H1 (cell line): ENCODE measurements at regions not wholly inside any gene's neighbourhood (a gene's known extent, or its start where the extent isn't known, plus 50 kb on each side); places are given as distances from the start of the nearest gene placed in this dataset.

Source experiments
- CTCF ChIA-PET: fragments of 300-600 bp; sonication (Branson Sonifier 250); formaldehyde crosslinking; loops from one replicate; lab custom pipeline; 2021; ENCODE audit not compliant: partially characterized antibody; lab: Charles Lee
- POLR2A ChIA-PET: fragments of 300-600 bp; sonication (Branson Sonifier 250); formaldehyde crosslinking; loops from one replicate; lab custom pipeline; 2021; ENCODE audit warnings: inconsistent platforms; ENCODE audit not compliant: partially characterized antibody; lab: Charles Lee
- DNase-seq, 2 experiments: peaks; one replicate each; pipeline versions ENCODE4 v3.0.0 to v3.0.0-alpha.2; 2010 to 2022; ENCODE audit warnings: low spot score in 2 of 2, low read depth in 1 of 2, mixed read lengths in 1 of 2
- FAIRE-seq: peaks from 2 replicates; lab custom pipeline; 2011; peaks lifted over from hg19 to GRCh38; lab: Jason Lieb, UNC
- H2AFZ ChIP-seq: 2 replicates; pipeline ENCODE4 v1.8.1; 2012; ENCODE audit warnings: low read length, inconsistent platforms
- H2AK5ac ChIP-seq: 2 replicates; pipeline ENCODE4 v1.6.1; 2013; ENCODE audit warnings: low read depth, low read length
- H2BK120ac ChIP-seq: replicated peaks from 2 replicates; pipeline ENCODE3; 2013; ENCODE audit warnings: low read depth, low read length, inconsistent platforms
- H2BK12ac ChIP-seq: 2 replicates; pipeline ENCODE4 v1.6.1; 2013; ENCODE audit warnings: low read depth, low read length
- H2BK15ac ChIP-seq: 2 replicates; pipeline ENCODE4 v1.6.1; 2013; ENCODE audit warnings: low read length
- H2BK20ac ChIP-seq: 2 replicates; pipeline ENCODE4 v1.6.1; 2013; ENCODE audit warnings: low read length
- H2BK5ac ChIP-seq: 2 replicates; pipeline ENCODE4 v1.6.1; 2013; ENCODE audit warnings: low read depth, low read length
- H3K14ac ChIP-seq: 2 replicates; pipeline ENCODE4 v1.6.1; 2013; ENCODE audit warnings: inconsistent platforms; ENCODE audit not compliant: insufficient read length
- H3K18ac ChIP-seq: 2 replicates; pipeline ENCODE4 v1.6.1; 2013; ENCODE audit warnings: low read length; ENCODE audit errors: extremely low read depth
- H3K23ac ChIP-seq: 2 replicates; pipeline ENCODE4 v1.6.1; 2013; ENCODE audit warnings: inconsistent platforms; ENCODE audit not compliant: insufficient read length
- H3K23me2 ChIP-seq: 2 replicates; pipeline ENCODE4 v1.6.1; 2013; ENCODE audit warnings: low read depth, low read length
- H3K27ac ChIP-seq: 2 replicates; pipeline ENCODE4 v1.6.1; 2011; ENCODE audit warnings: low read depth, low read length, inconsistent platforms
- H3K27me3 ChIP-seq, 4 experiments: replicated peaks in 1 of 4; 1 replicate in 1 of 4; 2 replicates in 3 of 4; pipeline versions ENCODE4 v1.6.1 to v1.8.1; 2011 to 2013; ENCODE audit warnings: low read length in 3 of 4, mild to moderate bottlenecking in 3 of 4, inconsistent platforms in 2 of 4, mixed read lengths in 2 of 4, moderate library complexity in 1 of 4; ENCODE audit not compliant: control insufficient read depth in 3 of 4, insufficient read depth in 3 of 4; ENCODE audit errors: extremely low read depth in 1 of 4
- H3K36me3 ChIP-seq, 4 experiments: 2 replicates each; pipeline versions ENCODE4 v1.6.1 to v1.8.1; 2011 to 2013; ENCODE audit warnings: mild to moderate bottlenecking in 4 of 4, low read length in 3 of 4, moderate library complexity in 2 of 4, control low read depth in 1 of 4, inconsistent platforms in 1 of 4; ENCODE audit not compliant: insufficient read depth in 4 of 4, control insufficient read depth in 2 of 4
- H3K4ac ChIP-seq: replicated peaks from 2 replicates; pipeline ENCODE3; 2013; ENCODE audit warnings: low read length, low read depth, mixed read lengths, inconsistent platforms; ENCODE audit not compliant: insufficient read length
- H3K4me1 ChIP-seq, 4 experiments: replicated peaks in 1 of 4; 1 replicate in 1 of 4; 2 replicates in 3 of 4; pipeline versions ENCODE4 v1.6.1 to v1.8.1; 2011 to 2013; ENCODE audit warnings: low read length in 3 of 4, inconsistent platforms in 2 of 4, mixed read lengths in 1 of 4; ENCODE audit not compliant: insufficient read depth in 4 of 4, control insufficient read depth in 3 of 4
- H3K4me2 ChIP-seq, 2 experiments: 2 replicates each; pipeline versions ENCODE4 v1.6.1 to v1.8.1; 2011 to 2013; ENCODE audit warnings: low read depth in 2 of 2, low read length in 2 of 2, control low read depth in 1 of 2, inconsistent platforms in 1 of 2, mild to moderate bottlenecking in 1 of 2; ENCODE audit not compliant: insufficient read depth in 1 of 2
- H3K4me3 ChIP-seq, 4 experiments: fragments of 200-600, 300-600 bp in 1 of 4; sonication (generic), shearing (Covaris generic), sonication (Bioruptor Twin) in 1 of 4; 2 replicates each; pipeline versions ENCODE4 v1.5.1 to v1.8.1; 2011 to 2016; ENCODE audit warnings: low read length in 4 of 4, low read depth in 3 of 4, control low read depth in 2 of 4, inconsistent platforms in 2 of 4, mild to moderate bottlenecking in 2 of 4, mixed read lengths in 1 of 4, moderate library complexity in 1 of 4; ENCODE audit not compliant: insufficient read depth in 2 of 4; ENCODE audit errors: extremely low read depth in 1 of 4
- H3K56ac ChIP-seq: replicated peaks from 2 replicates; pipeline ENCODE3; 2013; ENCODE audit warnings: low read depth, mild to moderate bottlenecking, mixed read lengths, low read length, inconsistent platforms; ENCODE audit not compliant: insufficient read length
- H3K79me1 ChIP-seq: 2 replicates; pipeline ENCODE4 v1.6.1; 2013; ENCODE audit warnings: low read depth, low read length, control low read depth
- H3K79me2 ChIP-seq, 2 experiments: 2 replicates each; pipeline versions ENCODE4 v1.6.1 to v1.8.1; 2012 to 2013; ENCODE audit warnings: low read length in 2 of 2, mild to moderate bottlenecking in 2 of 2, inconsistent platforms in 1 of 2; ENCODE audit not compliant: insufficient read depth in 2 of 2, control insufficient read depth in 1 of 2
- H3K9ac ChIP-seq, 4 experiments: replicated peaks in 1 of 4; 1 replicate in 1 of 4; 2 replicates in 3 of 4; pipeline versions ENCODE4 v1.6.1 to v1.8.1; 2011 to 2013; ENCODE audit warnings: low read depth in 3 of 4, low read length in 3 of 4, control low read depth in 2 of 4, mild to moderate bottlenecking in 2 of 4, moderate library complexity in 2 of 4, inconsistent platforms in 1 of 4; ENCODE audit errors: extremely low read depth in 1 of 4
- H3K9me3 ChIP-seq, 2 experiments: 2 replicates each; pipeline versions ENCODE4 v1.6.1 to v1.8.1; 2012 to 2013; ENCODE audit warnings: mild to moderate bottlenecking in 2 of 2, moderate library complexity in 2 of 2, control low read depth in 1 of 2, inconsistent platforms in 1 of 2, low read depth in 1 of 2, low read length in 1 of 2, mixed read lengths in 1 of 2; ENCODE audit not compliant: insufficient read depth in 2 of 2
- H4K20me1 ChIP-seq, 2 experiments: replicated peaks in 1 of 2; 2 replicates each; pipeline versions ENCODE3 to v1.8.1; 2011 to 2013; ENCODE audit warnings: inconsistent platforms in 2 of 2, low read length in 2 of 2, mild to moderate bottlenecking in 1 of 2; ENCODE audit not compliant: insufficient read depth in 2 of 2, control insufficient read depth in 1 of 2
- H4K5ac ChIP-seq: 2 replicates; pipeline ENCODE4 v1.6.1; 2013; ENCODE audit warnings: low read length, low read depth, mixed read lengths, inconsistent platforms; ENCODE audit not compliant: insufficient read length
- H4K8ac ChIP-seq: 2 replicates; pipeline ENCODE4 v1.8.0; 2013; ENCODE audit warnings: mild to moderate bottlenecking, moderate library complexity, low read length, inconsistent platforms; ENCODE audit not compliant: insufficient read depth; ENCODE audit errors: extremely low read depth
- H4K91ac ChIP-seq: replicated peaks from 2 replicates; pipeline ENCODE3; 2013; ENCODE audit warnings: low read length, mixed read lengths, inconsistent platforms; ENCODE audit not compliant: insufficient read length
- CEBPB ChIP-seq: IDR thresholded peaks from 2 replicates; pipeline ENCODE4 v1.6.1; 2012; ENCODE audit warnings: low read depth, low read length
- JUN ChIP-seq: IDR thresholded peaks from 2 replicates; pipeline ENCODE4 v1.6.1; 2011; ENCODE audit warnings: low read depth, mild to moderate bottlenecking, improper control_type of control experiment, low read length
- RFX5 ChIP-seq: IDR thresholded peaks from 2 replicates; pipeline ENCODE4 v1.6.1; 2011; ENCODE audit warnings: low read depth, low read length, improper control_type of control experiment, borderline replicate concordance
- TCF12 ChIP-seq: IDR thresholded peaks from 2 replicates; pipeline ENCODE4 v1.6.1; 2011; ENCODE audit warnings: low read depth, mild to moderate bottlenecking, low read length
- YY1 ChIP-seq: IDR thresholded peaks from 2 replicates; pipeline ENCODE4 v1.6.1; 2011; ENCODE audit warnings: low read depth, mild to moderate bottlenecking, low read length
- WGBS, 2 experiments: shearing (Covaris generic) in 1 of 2; methylation state at CpG; one replicate each; pipeline versions ENCODE4 v1.1.6 to v1.1.7; 2013 to 2015; ENCODE audit warnings: low lambda C conversion rate in 2 of 2, mixed read lengths in 2 of 2, inconsistent platforms in 1 of 2, low coverage in 1 of 2, missing lambda C conversion rate in 1 of 2; ENCODE audit not compliant: insufficient replicate concordance in 2 of 2, insufficient coverage in 1 of 2, insufficient read length in 1 of 2; ENCODE audit errors: extremely low coverage in 1 of 2, missing lambda C conversion rate in 1 of 2; 5-methylcytosine and 5-hydroxymethylcytosine counted together

GRCh38 chr3:166118049-166118448, 280.8 kb upstream of the BCHE start:
- Histone ChIP-seq H2BK20ac (no peak overlapping the region), H3K14ac (no peak overlapping the region), H4K5ac (no peak overlapping the region), H3K9me3 (0 out of 4 replicates have a peak, but pooled peaks cover 0 to 3% of the 10 kb centered on the region in 2 experiments), H3K4me3 (no peak overlapping the region), H2BK120ac (no peak overlapping the region), H3K9ac (no peak overlapping the region), H3K27ac (no peak overlapping the region), H3K56ac (no peak overlapping the region), H3K79me1 (no peaks in the 10 kb centered on the region), H3K79me2 (no peaks in the 10 kb centered on the region), H3K23ac (no peak overlapping the region), H4K8ac (no peak overlapping the region), H3K4me2 (no peak overlapping the region), H2BK15ac (no peak overlapping the region), H3K4ac (no peak overlapping the region), H2BK5ac (no peak overlapping the region), H4K20me1 (no peaks in the 10 kb centered on the region), H2AK5ac (no peak overlapping the region), H3K18ac (no peak overlapping the region), H3K36me3 (no peaks in the 10 kb centered on the region), H2AFZ (no peak overlapping the region), H2BK12ac (no peak overlapping the region), H4K91ac (no peak overlapping the region), H3K27me3 (no peaks in the 10 kb centered on the region), H3K23me2 (no peaks in the 10 kb centered on the region), H3K4me1 (no peaks in the 10 kb centered on the region)
- FAIRE-seq (no peak), DNase-seq (no peak)
- TF ChIP-seq JUN, result no peak
- no peak for TF ChIP-seq YY1
- TF ChIP-seq CEBPB, result no peak
- TF ChIP-seq RFX5, result no peak
- no peak for TF ChIP-seq TCF12
- ChIA-PET CTCF (no interaction called here), POLR2A (no interaction called here)
- 92% methylated on average over 2 of the region's 2 CpGs; no CpG with 5 or more reads in 1 of the 2 experiments for WGBS, 2 experiments
